Calu3 (cell line): ENCODE measurements at regions not wholly inside any gene's neighbourhood (a gene's known extent, or its start where the extent isn't known, plus 50 kb on each side); places are given as distances from the start of the nearest gene placed in this dataset.

Experiments used
- BruUV-seq: library from RNA; stranded (reverse); fragments of 400-500 nt; replicated peaks from 2 replicates; lab custom pipeline; 2021; lab: Mats Ljungman, UMichigan
- CTCF ChIA-PET: fragments of 300-600 bp; sonication (Branson Sonifier 250); formaldehyde crosslinking; loops from one replicate; lab custom pipeline; 2022; ENCODE audit warnings: antibody characterized with exemption; lab: Charles Lee
- DNase-seq: peaks from one replicate; pipeline ENCODE4 v3.0.0; 2022
- H3K27ac Mint-ChIP-seq: one replicate; pipeline ENCODE4 v1.8.0; 2022; ENCODE audit warnings: mixed read lengths; ENCODE audit not compliant: unreplicated experiment
- H3K27me3 Mint-ChIP-seq: one replicate; pipeline ENCODE4 v1.8.0; 2022; ENCODE audit warnings: mixed read lengths; ENCODE audit not compliant: unreplicated experiment
- H3K36me3 Mint-ChIP-seq: one replicate; pipeline ENCODE4 v1.8.0; 2022; ENCODE audit warnings: mild to moderate bottlenecking, moderate library complexity, mixed read lengths; ENCODE audit not compliant: insufficient read depth, unreplicated experiment
- H3K4me1 Mint-ChIP-seq: one replicate; pipeline ENCODE4 v1.8.0; 2022; ENCODE audit warnings: mild to moderate bottlenecking, low read depth, mixed read lengths; ENCODE audit not compliant: unreplicated experiment
- H3K4me3 Mint-ChIP-seq: one replicate; pipeline ENCODE4 v1.8.0; 2022; ENCODE audit warnings: mild to moderate bottlenecking, low read depth, moderate library complexity, mixed read lengths; ENCODE audit not compliant: unreplicated experiment
- H3K9me3 Mint-ChIP-seq: one replicate; pipeline ENCODE4 v1.8.0; 2022; ENCODE audit warnings: low read depth, mixed read lengths; ENCODE audit not compliant: unreplicated experiment
- intact Hi-C: fragments of 100-400 bp; cut with micrococcal nuclease; formaldehyde crosslinking; loops from one replicate; pipeline ENCODE4 v1.10.0; 2022; ENCODE audit not compliant: unreplicated experiment
- TF ChIP-seq, protein P1 (sequence below): fragments of 200-600 bp; IDR thresholded peaks from one replicate; pipeline ENCODE4 v1.8.0; 2022; ENCODE audit warnings: antibody characterized with exemption; ENCODE audit not compliant: unreplicated experiment

DNA sequence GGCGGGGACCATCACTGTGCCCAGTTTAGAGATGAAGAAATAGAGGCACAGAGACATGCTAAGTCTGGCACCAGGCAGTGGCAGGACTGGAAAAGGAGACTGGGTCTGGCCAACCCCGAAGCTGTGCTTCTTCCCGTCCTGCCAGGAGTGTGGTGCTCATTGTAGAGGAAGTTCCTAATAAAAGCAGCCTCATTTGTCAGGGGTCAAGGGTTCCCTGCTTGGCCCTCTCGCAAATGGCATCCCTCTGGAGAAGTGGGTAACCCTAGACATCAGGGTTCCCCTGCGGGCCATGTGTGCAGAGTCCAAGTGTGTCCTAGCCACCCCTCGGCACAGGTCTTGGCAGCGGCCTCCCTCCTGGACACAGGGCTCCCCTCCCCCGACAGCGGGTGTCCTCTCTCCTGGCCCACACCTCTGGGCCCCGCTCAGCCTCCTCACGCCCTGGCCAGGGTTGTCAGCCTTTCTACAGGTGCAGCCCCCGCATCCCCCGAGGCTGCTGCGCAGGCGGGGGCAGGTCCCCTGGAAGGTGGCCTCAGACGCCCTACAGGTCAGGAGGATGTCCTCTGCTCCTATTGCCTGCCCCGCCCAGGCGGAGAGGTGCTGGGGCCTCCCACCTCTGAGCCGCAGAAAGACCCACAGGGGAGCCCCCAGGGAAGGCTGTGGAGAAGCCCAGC lies 61.8 kb upstream of the PRR20G start:
- Mint-ChIP-seq H3K4me3 (no peak overlapping the region), H3K4me1 (no peaks in the 10 kb centered on the region), H3K27me3 (peaks cover 77% of the 10 kb centered on the region), H3K27ac (no peak overlapping the region), H3K36me3 (no peaks in the 10 kb centered on the region), H3K9me3 (no peaks in the 10 kb centered on the region)
- no peak for DNase-seq
- CTCF ChIA-PET, result no interaction called here
- intact Hi-C loops, result no loop called here
- no TSS peak for BruUV-seq
- TF ChIP-seq, protein P1, sequence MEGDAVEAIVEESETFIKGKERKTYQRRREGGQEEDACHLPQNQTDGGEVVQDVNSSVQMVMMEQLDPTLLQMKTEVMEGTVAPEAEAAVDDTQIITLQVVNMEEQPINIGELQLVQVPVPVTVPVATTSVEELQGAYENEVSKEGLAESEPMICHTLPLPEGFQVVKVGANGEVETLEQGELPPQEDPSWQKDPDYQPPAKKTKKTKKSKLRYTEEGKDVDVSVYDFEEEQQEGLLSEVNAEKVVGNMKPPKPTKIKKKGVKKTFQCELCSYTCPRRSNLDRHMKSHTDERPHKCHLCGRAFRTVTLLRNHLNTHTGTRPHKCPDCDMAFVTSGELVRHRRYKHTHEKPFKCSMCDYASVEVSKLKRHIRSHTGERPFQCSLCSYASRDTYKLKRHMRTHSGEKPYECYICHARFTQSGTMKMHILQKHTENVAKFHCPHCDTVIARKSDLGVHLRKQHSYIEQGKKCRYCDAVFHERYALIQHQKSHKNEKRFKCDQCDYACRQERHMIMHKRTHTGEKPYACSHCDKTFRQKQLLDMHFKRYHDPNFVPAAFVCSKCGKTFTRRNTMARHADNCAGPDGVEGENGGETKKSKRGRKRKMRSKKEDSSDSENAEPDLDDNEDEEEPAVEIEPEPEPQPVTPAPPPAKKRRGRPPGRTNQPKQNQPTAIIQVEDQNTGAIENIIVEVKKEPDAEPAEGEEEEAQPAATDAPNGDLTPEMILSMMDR, result no peak

DNA sequence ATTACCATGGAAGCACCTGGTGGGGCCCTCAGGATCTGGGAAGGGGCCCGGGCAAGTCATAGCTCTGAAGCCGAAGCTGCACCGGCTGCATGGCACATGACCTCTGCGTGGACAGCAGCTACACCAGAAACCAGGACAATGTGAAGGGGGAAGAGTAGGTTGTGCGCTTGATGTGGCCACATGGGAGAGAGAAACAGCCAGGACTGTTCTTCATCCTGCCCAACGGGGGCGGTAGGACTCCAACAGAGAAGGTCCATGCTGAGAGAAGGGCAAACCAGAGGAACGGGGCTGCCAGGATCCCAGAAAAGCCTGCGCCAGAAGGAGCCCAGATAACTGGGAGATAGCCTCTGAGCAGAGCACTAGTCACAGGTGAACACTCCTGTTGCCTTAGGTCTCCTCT lies 54.9 kb upstream of the PRR20G start:
- intact Hi-C loops, result no loop called here
- no peak for DNase-seq
- Mint-ChIP-seq H3K27ac (no peak overlapping the region), H3K9me3 (peaks cover 7% of the 10 kb centered on the region), H3K27me3 (peaks cover 86% of the 10 kb centered on the region), H3K4me1 (no peaks in the 10 kb centered on the region), H3K36me3 (no peaks in the 10 kb centered on the region), H3K4me3 (no peak overlapping the region)
- CTCF ChIA-PET, result interaction anchor here (1.5 kb wide), 1 partner anchor 88 kb away, joined by 3 read pairs; no protein-coding TSS in a partner anchor
- BruUV-seq, result no TSS peak
- TF ChIP-seq, protein P1, result no peak

DNA sequence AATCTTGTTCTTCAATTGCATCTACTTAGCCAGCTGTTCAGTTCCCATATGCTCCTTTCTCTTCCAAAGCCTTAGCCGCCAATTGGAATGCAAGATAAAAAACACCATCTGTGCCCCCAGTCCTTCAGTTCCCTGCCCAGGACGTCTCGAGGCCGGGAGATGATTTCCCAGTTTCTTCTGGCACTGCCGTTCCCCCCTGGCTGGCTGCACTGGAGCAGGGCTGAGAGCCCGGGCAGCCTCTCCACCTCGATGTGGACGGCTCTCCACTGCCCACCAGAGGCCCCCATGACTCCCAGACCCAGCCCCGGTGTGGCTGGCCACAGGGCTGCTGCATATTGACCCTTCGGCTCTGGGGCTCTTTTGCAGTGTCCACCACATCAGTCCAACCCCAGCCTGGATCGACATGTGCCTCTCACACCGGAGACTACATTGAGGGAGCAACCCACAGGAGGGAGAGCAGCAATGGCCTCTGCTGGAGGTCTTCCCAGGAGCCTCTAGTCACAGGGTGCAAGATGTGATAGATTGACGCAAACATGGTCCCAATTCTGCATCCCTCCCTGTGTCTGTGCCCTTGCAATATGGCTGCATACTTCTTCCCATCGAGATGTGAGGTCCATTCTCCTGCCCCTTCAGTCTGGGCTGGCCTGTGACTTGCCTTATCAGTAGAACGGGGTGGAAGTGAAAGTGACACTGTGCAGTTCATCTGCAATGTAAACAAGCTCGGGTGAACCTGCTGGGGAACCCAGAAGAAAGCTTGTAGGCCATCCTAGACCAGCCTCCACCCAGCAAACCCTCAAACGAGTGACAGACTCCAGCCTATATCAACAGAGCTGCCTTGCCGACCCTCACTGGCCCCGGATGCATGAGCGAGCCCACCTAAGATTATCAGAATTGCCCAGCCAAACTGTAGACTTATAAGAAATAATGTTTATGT lies 52.3 kb upstream of the PRR20G start:
- BruUV-seq, result no TSS peak
- H3K27ac Mint-ChIP-seq, result no peak overlapping the region

DNA sequence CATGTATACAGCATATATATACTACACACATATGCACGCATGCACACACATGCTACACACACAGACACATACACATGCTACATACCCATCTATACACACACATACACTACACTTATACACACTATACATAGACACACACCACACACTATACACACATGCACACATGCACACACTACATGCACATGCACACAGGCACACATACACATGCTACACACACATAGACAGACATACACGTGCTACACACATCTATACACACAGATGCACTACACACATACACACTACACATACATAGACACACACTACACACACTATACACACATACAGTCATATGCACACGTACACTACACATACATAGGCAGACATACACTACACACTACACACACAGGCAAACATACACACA lies 51.2 kb upstream of the PRR20G start:
- DNase-seq, result no peak
- H3K4me3 Mint-ChIP-seq, result no peak overlapping the region
- intact Hi-C loops, result no loop called here
- no peaks in the 10 kb centered on the region for H3K36me3 Mint-ChIP-seq
- no peaks in the 10 kb centered on the region for H3K4me1 Mint-ChIP-seq
- no TSS peak for BruUV-seq
- TF ChIP-seq, protein P1, result no peak
- H3K9me3 Mint-ChIP-seq, result peaks cover 9% of the 10 kb centered on the region
- no peak overlapping the region for H3K27ac Mint-ChIP-seq
- CTCF ChIA-PET, result no interaction called here
- H3K27me3 Mint-ChIP-seq, result peaks cover 76% of the 10 kb centered on the region

More for the DNA sequence above, 52.3 kb upstream of the PRR20G start:
- H3K36me3 Mint-ChIP-seq, result no peaks in the 10 kb centered on the region
- peaks cover 81% of the 10 kb centered on the region for H3K27me3 Mint-ChIP-seq
- H3K9me3 Mint-ChIP-seq, result peaks cover 9% of the 10 kb centered on the region
- CTCF ChIA-PET, result interaction anchor here (1.3 kb wide), 1 partner anchor 9 kb away, joined by 4 read pairs; no protein-coding TSS in a partner anchor
- TF ChIP-seq, protein P1, result no peak
- H3K4me1 Mint-ChIP-seq, result no peaks in the 10 kb centered on the region
- H3K4me3 Mint-ChIP-seq, result no peak overlapping the region
- intact Hi-C loops, result no loop called here
- no peak for DNase-seq
